B cell (primary cell): ENCODE measurements at regions not wholly inside any gene's neighbourhood (a gene's known extent, or its start where the extent isn't known, plus 50 kb on each side); places are given as distances from the start of the nearest gene placed in this dataset.

Experiments used
- ATAC-seq: fragments of 200-7000 bp; cut with Tn5 transposase; one replicate; pipeline ENCODE4 v1.10.0; 2021; ENCODE audit warnings: low read depth, mild to moderate bottlenecking, moderate number of reproducible peaks, moderate library complexity
- CTCF ChIA-PET: fragments of 350-600 bp; sonication (Branson Sonifier 250); formaldehyde crosslinking; loops from one replicate; lab custom pipeline; 2021; ENCODE audit warnings: antibody characterized with exemption, inconsistent platforms; lab: Charles Lee
- POLR2A ChIA-PET: fragments of 350-600 bp; sonication (Branson Sonifier 250); formaldehyde crosslinking; loops from one replicate; lab custom pipeline; 2021; ENCODE audit warnings: antibody characterized with exemption; lab: Charles Lee
- DNase-seq: peaks from one replicate; pipeline ENCODE4 v3.0.0; 2013
- H2AFZ ChIP-seq: 2 replicates; pipeline ENCODE4 v1.6.1; 2012; ENCODE audit warnings: mild to moderate bottlenecking, low read depth, low read length; ENCODE audit not compliant: insufficient read depth, poor library complexity, severe bottlenecking
- H3K27ac ChIP-seq, 2 donors: 1 replicate in 1 of 2; 2 replicates in 1 of 2; pipeline ENCODE4 v1.5.1; 2012 to 2013; ENCODE audit warnings: low read length in 2 of 2, mild to moderate bottlenecking in 2 of 2, moderate library complexity in 1 of 2
- H3K27me3 ChIP-seq, 4 experiments: fragments of 200-600 bp in 1 of 4; sonication (generic) in 1 of 4; replicated peaks in 1 of 4; 1 replicate in 2 of 4; 2 replicates in 2 of 4; pipeline versions ENCODE4 v1.6.1 to v1.7.0; 2013 to 2016; ENCODE audit warnings: low read length in 3 of 4, mild to moderate bottlenecking in 2 of 4, mixed read lengths in 1 of 4, moderate library complexity in 1 of 4; ENCODE audit not compliant: insufficient read depth in 4 of 4, control insufficient read depth in 3 of 4; ENCODE audit errors: control extremely low read depth in 1 of 4
- H3K36me3 ChIP-seq, 2 experiments: replicated peaks in 1 of 2; 1 replicate in 1 of 2; 2 replicates in 1 of 2; pipeline versions ENCODE4 v1.6.1 to v1.7.1; 2013; ENCODE audit warnings: low read length in 1 of 2; ENCODE audit not compliant: insufficient read depth in 2 of 2, control insufficient read depth in 1 of 2; ENCODE audit errors: control extremely low read depth in 1 of 2, extremely low read depth in 1 of 2
- H3K4me1 ChIP-seq, 2 donors: fragments of 200-600 bp in 1 of 2; sonication (generic) in 1 of 2; 1 replicate in 1 of 2; 2 replicates in 1 of 2; pipeline versions ENCODE4 v1.5.1 to v1.6.1; 2013 to 2017; ENCODE audit warnings: low read length in 2 of 2; ENCODE audit not compliant: control insufficient read depth in 2 of 2, insufficient read depth in 2 of 2
- H3K4me2 ChIP-seq: replicated peaks from 2 replicates; pipeline ENCODE3; 2012; ENCODE audit warnings: mild to moderate bottlenecking, low read depth, low read length; ENCODE audit not compliant: poor library complexity, severe bottlenecking
- H3K4me3 ChIP-seq, 5 experiments: fragments of 200-600 bp in 1 of 5; sonication (generic) in 1 of 5; 1 replicate in 3 of 5; 2 replicates in 2 of 5; pipeline versions ENCODE4 v1.5.1 to v1.7.0; 2011 to 2016; ENCODE audit warnings: low read length in 4 of 5, mild to moderate bottlenecking in 4 of 5, low read depth in 2 of 5, control low read depth in 1 of 5, moderate library complexity in 1 of 5; ENCODE audit not compliant: insufficient read depth in 1 of 5; ENCODE audit errors: control extremely low read depth in 1 of 5, extremely low read depth in 1 of 5
- H3K79me2 ChIP-seq: fragments of 200-600 bp; sonication (generic); one replicate; pipeline ENCODE4 v1.6.0; 2016; ENCODE audit warnings: low read length; ENCODE audit not compliant: control insufficient read depth, insufficient read depth
- H3K9ac ChIP-seq: fragments of 200-600 bp; sonication (generic); 2 replicates; pipeline ENCODE4 v1.6.1; 2017; ENCODE audit warnings: mild to moderate bottlenecking, low read length, moderate library complexity
- H3K9me3 ChIP-seq, 3 donors: one replicate each; pipeline versions ENCODE4 v1.6.1 to v1.7.1; 2013; ENCODE audit warnings: low read length in 2 of 3; ENCODE audit not compliant: control insufficient read depth in 2 of 3, insufficient read depth in 1 of 3; ENCODE audit errors: control extremely low read depth in 1 of 3
- H4K20me1 ChIP-seq: 2 replicates; pipeline ENCODE4 v1.6.0; 2012; ENCODE audit warnings: mild to moderate bottlenecking, low read length; ENCODE audit not compliant: insufficient read depth, control insufficient read depth, poor library complexity, severe bottlenecking
- H3K27ac Mint-ChIP-seq: one replicate; pipeline ENCODE4 v1.8.0; 2021; ENCODE audit warnings: mixed read lengths
- H3K27me3 Mint-ChIP-seq: one replicate; pipeline ENCODE4 v1.8.0; 2021; ENCODE audit warnings: mixed read lengths
- H3K4me1 Mint-ChIP-seq: one replicate; pipeline ENCODE4 v1.8.0; 2021; ENCODE audit warnings: mixed read lengths
- H3K4me3 Mint-ChIP-seq: one replicate; pipeline ENCODE4 v1.8.0; 2021; ENCODE audit warnings: mixed read lengths
- H3K9me3 Mint-ChIP-seq: one replicate; pipeline ENCODE4 v1.8.0; 2022; ENCODE audit warnings: mixed read lengths; ENCODE audit not compliant: insufficient read depth
- CTCF ChIP-seq: fragments of 200-600 bp; IDR thresholded peaks from one replicate; pipeline ENCODE4 v1.8.0; 2022; ENCODE audit warnings: antibody characterized with exemption, mild to moderate bottlenecking
- EZH2 ChIP-seq: IDR thresholded peaks from 2 replicates; pipeline ENCODE4 v1.6.1; 2012; ENCODE audit warnings: borderline replicate concordance, low read depth, mild to moderate bottlenecking, moderate library complexity, low read length; ENCODE audit not compliant: insufficient read depth, poor library complexity, severe bottlenecking
- WGBS: methylation state at CpG from one replicate; pipeline ENCODE4 v1.1.5; 2013; ENCODE audit warnings: missing lambda C conversion rate; ENCODE audit not compliant: insufficient coverage; 5-methylcytosine and 5-hydroxymethylcytosine counted together
- intact Hi-C: fragments of 100-400 bp; cut with micrococcal nuclease; formaldehyde crosslinking; loops from one replicate; pipeline ENCODE4 v1.10.0; 2022

- H3K4me3 ChIP-seq = no peak overlapping the region
- no peaks in the 10 kb centered on the region for H4K20me1 ChIP-seq
- H3K27ac ChIP-seq = no peak overlapping the region
- intact Hi-C loops = no loop called here
- H3K27ac Mint-ChIP-seq = no peak overlapping the region
- H2AFZ ChIP-seq = no peak overlapping the region
- no peak for ATAC-seq
- no peak overlapping the region for H3K9ac ChIP-seq
- WGBS = 90% methylated on average over 7 of the region's 9 CpGs
- no peaks in the 10 kb centered on the region for H3K4me1 Mint-ChIP-seq
- H3K9me3 Mint-ChIP-seq = no peaks in the 10 kb centered on the region
- H3K4me1 ChIP-seq = no peaks in the 10 kb centered on the region
- POLR2A ChIA-PET = no interaction called here
- CTCF ChIA-PET = no interaction called here
- H3K4me3 Mint-ChIP-seq = no peak overlapping the region
- no peaks in the 10 kb centered on the region for H3K27me3 Mint-ChIP-seq
- no peaks in the 10 kb centered on the region for H3K27me3 ChIP-seq
- TF ChIP-seq EZH2 (no peak), CTCF (no peak)
- H3K79me2 ChIP-seq = no peaks in the 10 kb centered on the region
- no peaks in the 10 kb centered on the region for H3K36me3 ChIP-seq
- no peak overlapping the region for H3K4me2 ChIP-seq
- no peaks in the 10 kb centered on the region for H3K9me3 ChIP-seq
- no peak for DNase-seq
These were observed 266.7 kb upstream of the KLHL29 start for GRCh38 chr2:23118313-23118712.

GRCh38 chr2:23118894-23119293 is 266.1 kb upstream of the KLHL29 start:
- H3K4me3 Mint-ChIP-seq = no peak overlapping the region
- H3K9me3 Mint-ChIP-seq = no peaks in the 10 kb centered on the region
- Histone ChIP-seq H3K79me2 (no peaks in the 10 kb centered on the region), H3K27me3 (no peaks in the 10 kb centered on the region), H3K4me1 (no peaks in the 10 kb centered on the region), H3K36me3 (no peaks in the 10 kb centered on the region), H3K27ac (no peak overlapping the region), H3K9ac (no peak overlapping the region), H3K9me3 (no peaks in the 10 kb centered on the region), H3K4me2 (no peak overlapping the region), H3K4me3 (no peak overlapping the region), H4K20me1 (no peaks in the 10 kb centered on the region), H2AFZ (no peak overlapping the region)
- TF ChIP-seq CTCF = no peak
- no peak for TF ChIP-seq EZH2
- H3K4me1 Mint-ChIP-seq = no peaks in the 10 kb centered on the region
- H3K27ac Mint-ChIP-seq = no peak overlapping the region
- 97% methylated on average over 10 of the region's 11 CpGs for WGBS
- no peaks in the 10 kb centered on the region for H3K27me3 Mint-ChIP-seq
- DNase-seq (no peak), ATAC-seq (no peak)
- CTCF ChIA-PET = no interaction called here
- intact Hi-C loops = no loop called here
- POLR2A ChIA-PET = no interaction called here
